Activated T-cell treated with anti-CD3 and anti-CD28 coated beads for 48 hours (primary cell): ENCODE measurements at regions not wholly inside any gene's neighbourhood (a gene's known extent, or its start where the extent isn't known, plus 50 kb on each side); places are given as distances from the start of the nearest gene placed in this dataset.
"Not testable (repeated sequence)": the region's sequence is repeated elsewhere in the genome, so short reads cannot be mapped to it uniquely, and the experiment has no call there.

Source experiments
- DNase-seq: peaks from one replicate; pipeline ENCODE4 v3.0.0-alpha.2; 2020; ENCODE audit warnings: low read depth

DNA sequence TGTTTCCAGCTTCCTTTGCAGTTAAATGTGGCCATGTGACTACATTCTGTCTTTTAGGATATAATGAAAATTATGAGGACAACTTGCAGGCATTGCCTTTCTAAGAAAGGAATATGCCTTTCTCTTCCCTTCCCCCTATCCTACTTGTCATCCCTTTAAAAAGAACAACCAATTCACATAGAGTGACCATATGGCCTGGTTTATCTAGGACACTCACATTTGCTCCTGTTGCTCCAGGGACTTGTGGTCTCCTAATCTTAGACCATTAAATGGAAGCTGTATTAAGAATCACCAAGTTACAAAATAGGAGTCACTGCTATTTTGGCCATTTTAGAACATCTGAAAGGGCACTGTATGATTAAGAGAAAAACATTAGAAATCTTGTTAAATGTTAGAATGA lies 520.3 kb downstream of the DTWD2 start:
- DNase-seq = no peak

DNA sequence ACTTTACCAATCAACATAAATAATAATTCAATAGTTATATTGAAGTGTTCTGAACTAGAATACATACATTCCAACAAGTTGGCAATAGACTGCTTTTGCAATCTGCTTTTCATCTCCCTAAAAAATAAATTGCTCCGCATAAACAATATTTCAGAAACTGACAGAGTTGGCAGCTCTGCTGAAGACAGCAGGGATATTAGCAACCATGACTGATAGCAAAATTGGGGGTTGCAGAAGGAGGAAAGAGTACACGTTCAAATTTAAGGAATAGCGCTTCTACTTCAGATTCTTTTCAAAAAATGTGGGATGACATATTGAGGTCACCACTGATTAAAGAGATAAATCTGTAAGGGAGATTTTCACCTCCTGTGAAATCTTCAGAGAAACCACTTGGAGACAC lies 521.2 kb downstream of the DTWD2 start:
- DNase-seq = no peak

GRCh38 chr5:118466418-118466817 lies 521.9 kb downstream of the DTWD2 start:
- no peak for DNase-seq

GRCh38 chr5:118462276-118462675 lies 526.1 kb downstream of the DTWD2 start:
- not testable (repeated sequence) for DNase-seq

DNA sequence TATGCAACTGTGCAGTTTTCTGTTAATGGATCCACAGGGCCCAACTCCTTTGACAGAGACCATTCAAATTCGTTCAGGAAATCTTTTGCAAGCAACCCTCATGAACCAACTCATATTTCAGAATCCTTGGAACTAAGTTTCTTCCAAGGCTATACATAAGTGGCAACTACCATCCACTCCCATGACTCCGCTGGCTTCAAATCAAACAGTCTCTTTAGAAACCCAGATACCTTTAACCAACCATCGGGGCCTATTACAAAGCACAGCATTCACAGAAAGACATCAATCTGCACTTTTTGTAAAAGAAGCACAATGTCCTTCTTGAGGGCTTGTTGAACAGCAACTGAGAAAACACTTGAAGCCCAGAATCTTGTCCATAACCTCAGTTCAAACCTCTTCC lies 526.9 kb downstream of the DTWD2 start:
- DNase-seq = no peak

DNA sequence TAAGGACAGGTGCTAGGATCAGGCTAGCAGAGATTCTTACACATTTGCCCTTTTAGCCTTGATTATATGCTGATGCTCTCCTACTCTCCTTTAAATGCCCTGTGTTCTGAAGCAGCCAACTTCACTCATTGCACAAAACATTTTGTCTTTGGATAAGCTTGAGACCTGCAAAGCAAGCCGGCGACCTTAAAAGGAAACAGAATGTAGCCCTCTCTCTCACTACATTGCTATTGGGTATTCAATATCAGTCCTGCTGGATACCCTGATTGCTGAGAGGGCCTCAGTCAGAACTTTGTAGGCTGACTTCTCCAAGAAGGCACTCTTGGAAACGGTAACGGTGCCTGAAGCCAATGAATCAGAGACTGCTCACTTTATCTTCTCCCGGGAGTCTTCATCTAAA lies 528.9 kb downstream of the DTWD2 start:
- no peak for DNase-seq

GRCh38 chr5:118456085-118456484 lies 532.3 kb downstream of the DTWD2 start:
- DNase-seq = no peak

- DNase-seq = no peak
These were observed 536.6 kb downstream of the DTWD2 start for GRCh38 chr5:118451697-118452247.

DNA sequence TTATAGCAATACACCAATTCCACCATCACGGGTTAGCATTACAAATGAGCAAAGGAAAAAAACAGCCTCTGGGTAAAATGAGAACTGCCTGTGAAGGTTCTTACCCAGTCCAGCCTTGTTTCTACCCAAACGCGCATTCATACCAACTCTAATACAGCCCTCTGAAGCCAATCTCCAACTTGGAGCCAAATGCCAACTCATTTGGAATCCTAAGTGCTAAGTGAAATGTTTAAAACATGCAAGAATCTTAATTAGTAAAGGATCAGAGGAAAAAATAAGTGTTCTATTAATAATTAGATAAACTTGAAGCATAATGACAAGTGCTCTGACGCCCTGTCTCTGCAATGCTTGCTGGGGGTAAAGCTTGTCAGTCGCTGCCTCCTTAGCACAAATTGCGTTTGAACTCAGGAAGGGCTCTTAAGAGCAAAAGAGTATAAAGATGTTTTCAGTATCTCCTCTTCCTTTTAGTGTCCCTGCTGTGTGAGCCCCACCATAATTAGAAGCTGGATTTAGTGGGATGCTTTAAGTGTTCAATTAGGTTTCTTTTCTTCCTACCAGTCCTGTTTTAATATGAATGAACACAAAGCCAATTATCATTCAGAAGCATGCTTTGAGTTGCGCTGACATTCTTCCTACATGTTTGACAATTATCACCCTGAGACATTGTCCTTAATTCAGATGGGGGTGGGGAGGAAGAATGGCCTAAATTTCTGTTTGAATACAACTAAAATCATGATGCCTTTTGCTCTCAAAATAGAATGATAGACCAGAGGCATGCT lies 537.6 kb downstream of the DTWD2 start:
- DNase-seq = no peak

DNA sequence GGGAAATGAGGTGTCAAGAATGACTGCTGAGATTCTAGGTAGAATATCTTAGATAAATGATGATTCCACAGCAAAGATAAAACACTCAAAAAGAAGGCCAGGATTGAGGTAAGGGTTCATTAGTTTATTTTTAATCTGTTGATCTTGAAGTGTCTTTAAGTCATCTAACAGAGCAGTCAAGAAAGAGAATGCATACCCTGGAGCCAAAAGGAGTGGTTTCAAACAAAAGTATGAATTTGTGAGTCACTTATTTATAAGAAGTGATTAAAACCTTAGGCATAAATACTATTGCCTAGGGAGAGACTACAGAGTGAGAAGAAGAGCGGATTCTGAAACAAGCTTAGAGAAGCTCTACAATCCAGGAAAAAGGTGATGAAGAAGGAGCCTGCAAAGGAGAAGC lies 541.0 kb downstream of the DTWD2 start:
- no peak for DNase-seq

DNA sequence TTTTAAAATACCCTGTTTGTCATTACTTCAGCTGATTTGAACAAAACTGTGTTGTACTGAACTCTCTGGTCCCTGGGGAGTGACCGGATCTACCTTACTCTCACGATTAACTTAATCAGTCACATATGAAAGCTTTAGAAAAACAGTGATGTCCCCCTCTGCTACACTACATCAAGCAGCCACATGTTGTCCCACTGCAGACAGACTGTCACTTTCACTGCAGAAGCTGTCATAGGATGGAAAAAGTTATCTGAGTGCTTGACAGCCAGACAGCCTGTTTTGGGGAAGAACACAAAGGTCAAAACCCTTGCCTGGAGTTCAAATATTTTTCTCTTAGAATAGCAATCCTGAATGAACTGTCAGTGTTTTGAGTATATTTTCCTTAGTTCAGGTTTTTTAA lies 546.4 kb downstream of the DTWD2 start:
- DNase-seq = no peak

DNA sequence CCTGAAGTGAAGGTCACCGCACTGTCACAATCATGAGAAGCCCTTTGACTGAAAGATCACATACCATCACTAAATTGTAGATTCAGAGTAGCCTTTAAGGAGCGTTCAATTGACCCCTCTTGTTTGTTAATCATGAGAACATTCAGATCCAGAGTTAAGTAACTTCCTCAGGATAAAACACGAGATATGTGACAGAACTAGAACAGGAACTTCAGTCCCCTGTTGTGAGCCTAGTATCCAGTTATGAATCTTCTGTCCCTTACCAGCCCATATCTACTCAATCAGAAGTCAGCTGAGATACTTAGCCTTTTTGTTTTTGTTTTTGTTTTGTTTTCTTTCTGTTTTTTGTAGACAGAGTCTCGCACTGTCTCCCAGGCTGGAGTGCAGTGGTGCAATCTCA lies 547.3 kb downstream of the DTWD2 start:
- DNase-seq = no peak

DNA sequence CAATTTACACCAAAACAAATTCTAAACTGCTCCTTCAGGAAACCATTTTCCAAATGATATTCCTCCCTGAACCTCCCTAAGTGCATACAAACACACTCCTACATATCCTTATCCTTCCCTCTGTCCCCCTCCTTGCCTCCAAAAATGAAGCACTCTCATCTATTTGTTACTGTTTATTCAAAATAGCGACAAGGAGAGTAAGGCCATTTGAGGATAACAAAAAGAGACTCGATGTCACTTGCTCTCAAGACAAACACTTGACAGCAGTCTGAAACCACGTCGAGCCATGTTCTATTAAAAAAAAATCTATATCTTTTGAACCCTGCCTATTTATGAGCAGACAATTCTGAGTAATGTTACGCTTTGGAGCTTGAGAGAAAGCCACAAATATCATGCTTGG lies 547.9 kb downstream of the DTWD2 start:
- DNase-seq = no peak

GRCh38 chr5:118439831-118440230 lies 548.5 kb downstream of the DTWD2 start:
- no peak for DNase-seq

- no peak for DNase-seq
These were observed 553.2 kb downstream of the DTWD2 start for GRCh38 chr5:118435131-118435530.

DNA sequence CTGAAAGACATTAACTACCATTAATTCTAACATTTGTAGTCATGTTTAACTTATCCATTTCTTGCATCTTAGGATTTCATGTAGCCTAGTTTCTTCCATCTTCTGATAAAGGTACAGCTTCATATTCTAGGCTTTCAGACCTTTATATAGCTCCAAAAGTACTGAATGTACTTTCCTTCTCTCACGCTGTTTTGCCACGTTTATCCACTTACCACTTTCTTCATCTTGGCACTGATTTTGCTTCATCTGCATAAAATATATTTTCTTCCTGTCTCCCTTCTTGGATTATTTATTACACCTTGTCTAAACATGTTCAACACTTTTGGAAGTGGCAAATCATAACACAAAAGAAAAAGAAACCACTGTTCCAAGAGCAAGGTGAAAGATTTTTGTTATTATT lies 553.8 kb downstream of the DTWD2 start:
- no peak for DNase-seq

GRCh38 chr5:118430076-118430475 lies 558.3 kb downstream of the DTWD2 start:
- no peak for DNase-seq

DNA sequence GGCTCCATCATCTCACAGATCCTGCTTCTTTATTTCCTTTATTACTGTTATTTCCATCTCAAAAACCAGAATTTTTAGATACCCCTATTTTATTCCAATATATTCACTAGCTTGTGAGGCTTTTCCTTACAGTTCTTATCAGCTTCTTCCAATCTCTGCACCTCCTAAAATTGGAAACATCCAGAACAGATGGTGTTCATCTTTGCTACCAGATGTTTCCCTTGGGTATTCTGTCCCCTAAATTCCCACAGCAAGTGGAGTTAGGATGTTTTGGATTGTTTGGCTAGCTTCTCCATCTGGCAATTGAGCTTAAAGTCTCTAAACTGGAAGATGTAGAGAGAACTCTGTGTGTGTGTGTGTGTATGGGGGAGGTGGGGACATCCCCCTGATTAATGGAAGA lies 580.4 kb downstream of the DTWD2 start:
- no peak for DNase-seq

GRCh38 chr5:118405650-118406061 lies 582.7 kb downstream of the DTWD2 start:
- no peak for DNase-seq

DNA sequence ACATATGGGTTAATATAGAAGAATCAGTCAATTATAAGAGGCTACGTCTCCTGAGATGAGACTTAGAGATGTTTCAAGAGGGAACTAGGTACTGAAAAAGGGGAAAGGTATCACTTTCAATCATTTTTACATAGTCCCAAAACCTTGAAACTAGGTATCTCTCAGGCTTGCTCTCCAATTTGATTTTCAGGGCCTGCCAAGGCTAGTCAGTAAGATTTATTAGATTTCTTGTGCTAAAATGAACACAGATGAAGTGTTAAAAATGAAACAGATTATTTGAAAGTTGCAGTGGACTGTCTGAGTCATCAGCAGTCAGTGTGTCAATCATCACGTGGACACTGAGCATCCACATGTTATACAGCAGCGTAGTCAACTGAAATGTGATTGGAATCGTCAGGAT lies 591.1 kb downstream of the DTWD2 start:
- DNase-seq = no peak

DNA sequence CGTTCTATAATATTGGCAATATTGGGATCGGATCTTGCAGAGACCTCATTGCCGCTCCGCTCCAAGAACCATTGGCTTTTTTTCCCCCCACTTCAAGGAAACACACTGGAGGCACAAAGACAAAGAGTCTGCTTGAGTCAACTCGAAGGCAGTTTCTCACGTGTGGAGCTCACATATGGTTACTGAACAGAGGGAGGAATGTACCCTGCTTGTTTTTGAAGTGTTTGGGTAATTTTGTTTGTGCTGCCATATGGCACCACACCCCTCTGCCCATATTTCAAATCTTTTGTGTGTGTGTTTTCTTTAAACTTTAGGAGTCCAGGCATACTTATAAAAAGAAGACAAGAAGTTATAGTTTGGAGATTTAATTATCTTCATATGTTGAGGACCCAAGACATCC lies 595.9 kb downstream of the DTWD2 start:
- no peak for DNase-seq

- not testable (repeated sequence) for DNase-seq
These were observed 605.4 kb downstream of the DTWD2 start for GRCh38 chr5:118382931-118383330.

- no peak for DNase-seq
These were observed 608.9 kb downstream of the DTWD2 start for GRCh38 chr5:118379470-118379869.

GRCh38 chr5:118378959-118379358 lies 609.4 kb downstream of the DTWD2 start:
- DNase-seq = no peak
